HepG2 (cell line): ENCODE measurements at regions not wholly inside any gene's neighbourhood (a gene's known extent, or its start where the extent isn't known, plus 50 kb on each side); places are given as distances from the start of the nearest gene placed in this dataset.

Source experiments
- ATF7-NPFF ChIP-seq: sonication (generic); formaldehyde crosslinking; IDR thresholded peaks from 2 replicates; pipeline ENCODE4 v1.8.1; 2023; ENCODE audit warnings: mild to moderate bottlenecking, low read depth, missing genetic modification reagents, moderate library complexity
- ELF1 ChIP-seq: sonication (generic); formaldehyde crosslinking; IDR thresholded peaks from 2 replicates; pipeline ENCODE4 v1.4.0; 2020; ENCODE audit warnings: missing genetic modification reagents
- FOXA3 ChIP-seq: IDR thresholded peaks from 2 replicates; pipeline ENCODE4 v1.6.1; 2016; ENCODE audit warnings: missing genetic modification reagents, missing compliant biosample characterization
- FOXJ3 ChIP-seq: sonication (generic); formaldehyde crosslinking; IDR thresholded peaks from 2 replicates; pipeline ENCODE4 v1.4.0; 2020; ENCODE audit warnings: missing genetic modification reagents, mild to moderate bottlenecking, borderline replicate concordance
- FOXK1 ChIP-seq: sonication (generic); formaldehyde crosslinking; IDR thresholded peaks from 2 replicates; pipeline ENCODE4 v1.4.0; 2020; ENCODE audit warnings: low read depth, missing genetic modification reagents, borderline replicate concordance
- PHF5A ChIP-seq: IDR thresholded peaks from one replicate; pipeline ENCODE4 v1.6.1; 2018; ENCODE audit warnings: low read depth, missing genetic modification reagents; ENCODE audit not compliant: unreplicated experiment
- SALL1 ChIP-seq: sonication (generic); formaldehyde crosslinking; IDR thresholded peaks from 2 replicates; pipeline ENCODE4 v1.8.0; 2022; ENCODE audit warnings: mild to moderate bottlenecking, missing genetic modification reagents
- SKI ChIP-seq: fragments of 450-650 bp; IDR thresholded peaks from one replicate; pipeline ENCODE4 v1.6.1; 2018; ENCODE audit warnings: mild to moderate bottlenecking; ENCODE audit not compliant: partially characterized antibody
- SPEN ChIP-seq: sonication (generic); formaldehyde crosslinking; IDR thresholded peaks from 2 replicates; pipeline ENCODE4 v1.5.1; 2020; ENCODE audit warnings: low read depth, mild to moderate bottlenecking, missing genetic modification reagents
- SSRP1 ChIP-seq: IDR thresholded peaks from 2 replicates; pipeline ENCODE4 v1.6.1; 2016; ENCODE audit warnings: control low read depth
- TEAD3 ChIP-seq: optimal IDR thresholded peaks from 2 replicates; pipeline ENCODE3; 2016; ENCODE audit warnings: borderline replicate concordance
- ZBTB7B ChIP-seq: sonication (generic); formaldehyde crosslinking; IDR thresholded peaks from 2 replicates; pipeline ENCODE4 v1.4.0; 2020; ENCODE audit warnings: missing genetic modification reagents
- ZNF136 ChIP-seq: sonication (generic); formaldehyde crosslinking; IDR thresholded peaks from 2 replicates; pipeline ENCODE4 v1.8.1; 2022; ENCODE audit warnings: low read depth, mild to moderate bottlenecking, moderate library complexity, missing genetic modification reagents
- ZNF225 ChIP-seq: sonication (generic); formaldehyde crosslinking; IDR thresholded peaks from 2 replicates; pipeline ENCODE4 v1.4.0; 2020; ENCODE audit warnings: mild to moderate bottlenecking, missing genetic modification reagents
- ZNF432 ChIP-seq: sonication (generic); formaldehyde crosslinking; IDR thresholded peaks from 2 replicates; pipeline ENCODE4 v1.5.0; 2020; ENCODE audit warnings: missing genetic modification reagents, mild to moderate bottlenecking, borderline replicate concordance
- ZNF563 ChIP-seq: sonication (generic); formaldehyde crosslinking; IDR thresholded peaks from 2 replicates; pipeline ENCODE4 v1.8.0; 2022; ENCODE audit warnings: mild to moderate bottlenecking, moderate library complexity, missing genetic modification reagents
- ZNF841 ChIP-seq: sonication (generic); formaldehyde crosslinking; IDR thresholded peaks from 2 replicates; pipeline ENCODE4 v1.8.1; 2023; ENCODE audit warnings: missing genetic modification reagents, borderline replicate concordance
- ZSCAN9 ChIP-seq: IDR thresholded peaks from 2 replicates; pipeline ENCODE4 v1.6.1; 2016; ENCODE audit warnings: borderline replicate concordance
- TF ChIP-seq, protein P1 (sequence below): IDR thresholded peaks from 2 replicates; pipeline ENCODE4 v1.6.1; 2016
- TF ChIP-seq, protein P2 (sequence below): sonication (generic); formaldehyde crosslinking; IDR thresholded peaks from 2 replicates; pipeline ENCODE4 v1.5.1; 2020; ENCODE audit warnings: missing genetic modification reagents, mild to moderate bottlenecking, borderline replicate concordance
- TF ChIP-seq, protein P3 (sequence below): sonication (generic); formaldehyde crosslinking; conservative IDR thresholded peaks from 2 replicates; pipeline ENCODE4 v1.4.0; 2020; ENCODE audit warnings: missing genetic modification reagents
- TF ChIP-seq, protein P4 (sequence below): sonication (generic); formaldehyde crosslinking; IDR thresholded peaks from 2 replicates; pipeline ENCODE4 v1.5.1; 2020; ENCODE audit warnings: mild to moderate bottlenecking, missing genetic modification reagents, borderline replicate concordance

DNA sequence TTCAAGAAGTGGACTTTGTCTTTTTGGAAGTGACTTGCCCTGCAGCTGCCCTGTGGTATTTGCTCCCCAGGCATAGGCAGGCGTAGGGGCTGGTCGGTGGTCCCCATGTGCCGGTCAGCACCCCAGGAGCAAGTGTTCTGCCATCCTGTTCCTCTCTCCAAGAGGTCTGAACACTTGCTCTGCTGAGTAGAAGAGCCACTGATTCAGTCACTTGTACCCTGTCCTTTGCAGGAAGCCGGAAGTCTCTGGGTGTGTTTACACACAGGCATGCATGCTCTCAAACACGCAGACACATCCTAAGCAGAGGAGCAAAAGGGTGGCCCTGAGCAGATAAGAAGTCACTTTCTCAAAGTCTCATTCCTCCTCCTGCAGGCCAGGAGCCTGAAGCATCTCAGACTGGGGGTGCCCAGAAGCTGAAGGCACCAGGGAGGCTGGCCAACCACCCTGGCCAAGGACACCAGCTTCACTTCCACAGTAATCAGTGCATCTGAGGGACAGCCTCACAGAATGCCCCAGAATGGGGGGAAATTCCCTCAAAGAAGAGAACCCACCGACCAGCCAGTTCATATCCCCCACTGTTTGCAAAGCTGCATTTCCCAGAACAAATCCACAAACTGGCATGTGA, 88.7 kb upstream of the POMGNT2 start (continued):
- TF ChIP-seq ELF1 (CRISPR knock-in tag) (peak; percentile 82), ZNF432 (CRISPR knock-in tag) (no peak), SKI (no peak), ZBTB7B (CRISPR knock-in tag) (no peak), ATF7-NPFF (CRISPR knock-in tag) (peak; percentile 36; the same call in 1 of the 2 replicates), SSRP1 (no peak), ZNF225 (no peak), TEAD3 (CRISPR knock-in tag) (peak; percentile 59), FOXK1 (0 out of 2 replicates have a peak, but pooled peaks have one; percentile 25), ZNF563 (no peak), FOXA3 (CRISPR knock-in tag) (peak; percentile 80), SPEN (CRISPR knock-in tag) (peak; percentile 31; the same call in 1 of the 2 replicates), SALL1 (CRISPR knock-in tag) (peak; percentile 35; the same call in 1 of the 2 replicates), PHF5A (CRISPR knock-in tag) (no peak), FOXJ3 (CRISPR knock-in tag) (no peak), ZSCAN9 (peak; percentile 77; the same call in 1 of the 2 replicates), ZNF136 (CRISPR knock-in tag) (no peak), ZNF841 (CRISPR knock-in tag) (no peak)
- TF ChIP-seq, protein P1, sequence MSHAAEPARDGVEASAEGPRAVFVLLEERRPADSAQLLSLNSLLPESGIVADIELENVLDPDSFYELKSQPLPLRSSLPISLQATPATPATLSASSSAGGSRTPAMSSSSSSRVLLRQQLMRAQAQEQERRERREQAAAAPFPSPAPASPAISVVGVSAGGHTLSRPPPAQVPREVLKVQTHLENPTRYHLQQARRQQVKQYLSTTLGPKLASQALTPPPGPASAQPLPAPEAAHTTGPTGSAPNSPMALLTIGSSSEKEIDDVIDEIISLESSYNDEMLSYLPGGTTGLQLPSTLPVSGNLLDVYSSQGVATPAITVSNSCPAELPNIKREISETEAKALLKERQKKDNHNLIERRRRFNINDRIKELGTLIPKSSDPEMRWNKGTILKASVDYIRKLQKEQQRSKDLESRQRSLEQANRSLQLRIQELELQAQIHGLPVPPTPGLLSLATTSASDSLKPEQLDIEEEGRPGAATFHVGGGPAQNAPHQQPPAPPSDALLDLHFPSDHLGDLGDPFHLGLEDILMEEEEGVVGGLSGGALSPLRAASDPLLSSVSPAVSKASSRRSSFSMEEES (CRISPR knock-in tag) = no peak
- TF ChIP-seq, protein P2, sequence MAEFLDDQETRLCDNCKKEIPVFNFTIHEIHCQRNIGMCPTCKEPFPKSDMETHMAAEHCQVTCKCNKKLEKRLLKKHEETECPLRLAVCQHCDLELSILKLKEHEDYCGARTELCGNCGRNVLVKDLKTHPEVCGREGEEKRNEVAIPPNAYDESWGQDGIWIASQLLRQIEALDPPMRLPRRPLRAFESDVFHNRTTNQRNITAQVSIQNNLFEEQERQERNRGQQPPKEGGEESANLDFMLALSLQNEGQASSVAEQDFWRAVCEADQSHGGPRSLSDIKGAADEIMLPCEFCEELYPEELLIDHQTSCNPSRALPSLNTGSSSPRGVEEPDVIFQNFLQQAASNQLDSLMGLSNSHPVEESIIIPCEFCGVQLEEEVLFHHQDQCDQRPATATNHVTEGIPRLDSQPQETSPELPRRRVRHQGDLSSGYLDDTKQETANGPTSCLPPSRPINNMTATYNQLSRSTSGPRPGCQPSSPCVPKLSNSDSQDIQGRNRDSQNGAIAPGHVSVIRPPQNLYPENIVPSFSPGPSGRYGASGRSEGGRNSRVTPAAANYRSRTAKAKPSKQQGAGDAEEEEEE = no peak
- TF ChIP-seq, protein P3, sequence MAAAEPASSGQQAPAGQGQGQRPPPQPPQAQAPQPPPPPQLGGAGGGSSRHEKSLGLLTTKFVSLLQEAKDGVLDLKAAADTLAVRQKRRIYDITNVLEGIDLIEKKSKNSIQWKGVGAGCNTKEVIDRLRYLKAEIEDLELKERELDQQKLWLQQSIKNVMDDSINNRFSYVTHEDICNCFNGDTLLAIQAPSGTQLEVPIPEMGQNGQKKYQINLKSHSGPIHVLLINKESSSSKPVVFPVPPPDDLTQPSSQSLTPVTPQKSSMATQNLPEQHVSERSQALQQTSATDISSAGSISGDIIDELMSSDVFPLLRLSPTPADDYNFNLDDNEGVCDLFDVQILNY (CRISPR knock-in tag) = no peak
- TF ChIP-seq, protein P4, sequence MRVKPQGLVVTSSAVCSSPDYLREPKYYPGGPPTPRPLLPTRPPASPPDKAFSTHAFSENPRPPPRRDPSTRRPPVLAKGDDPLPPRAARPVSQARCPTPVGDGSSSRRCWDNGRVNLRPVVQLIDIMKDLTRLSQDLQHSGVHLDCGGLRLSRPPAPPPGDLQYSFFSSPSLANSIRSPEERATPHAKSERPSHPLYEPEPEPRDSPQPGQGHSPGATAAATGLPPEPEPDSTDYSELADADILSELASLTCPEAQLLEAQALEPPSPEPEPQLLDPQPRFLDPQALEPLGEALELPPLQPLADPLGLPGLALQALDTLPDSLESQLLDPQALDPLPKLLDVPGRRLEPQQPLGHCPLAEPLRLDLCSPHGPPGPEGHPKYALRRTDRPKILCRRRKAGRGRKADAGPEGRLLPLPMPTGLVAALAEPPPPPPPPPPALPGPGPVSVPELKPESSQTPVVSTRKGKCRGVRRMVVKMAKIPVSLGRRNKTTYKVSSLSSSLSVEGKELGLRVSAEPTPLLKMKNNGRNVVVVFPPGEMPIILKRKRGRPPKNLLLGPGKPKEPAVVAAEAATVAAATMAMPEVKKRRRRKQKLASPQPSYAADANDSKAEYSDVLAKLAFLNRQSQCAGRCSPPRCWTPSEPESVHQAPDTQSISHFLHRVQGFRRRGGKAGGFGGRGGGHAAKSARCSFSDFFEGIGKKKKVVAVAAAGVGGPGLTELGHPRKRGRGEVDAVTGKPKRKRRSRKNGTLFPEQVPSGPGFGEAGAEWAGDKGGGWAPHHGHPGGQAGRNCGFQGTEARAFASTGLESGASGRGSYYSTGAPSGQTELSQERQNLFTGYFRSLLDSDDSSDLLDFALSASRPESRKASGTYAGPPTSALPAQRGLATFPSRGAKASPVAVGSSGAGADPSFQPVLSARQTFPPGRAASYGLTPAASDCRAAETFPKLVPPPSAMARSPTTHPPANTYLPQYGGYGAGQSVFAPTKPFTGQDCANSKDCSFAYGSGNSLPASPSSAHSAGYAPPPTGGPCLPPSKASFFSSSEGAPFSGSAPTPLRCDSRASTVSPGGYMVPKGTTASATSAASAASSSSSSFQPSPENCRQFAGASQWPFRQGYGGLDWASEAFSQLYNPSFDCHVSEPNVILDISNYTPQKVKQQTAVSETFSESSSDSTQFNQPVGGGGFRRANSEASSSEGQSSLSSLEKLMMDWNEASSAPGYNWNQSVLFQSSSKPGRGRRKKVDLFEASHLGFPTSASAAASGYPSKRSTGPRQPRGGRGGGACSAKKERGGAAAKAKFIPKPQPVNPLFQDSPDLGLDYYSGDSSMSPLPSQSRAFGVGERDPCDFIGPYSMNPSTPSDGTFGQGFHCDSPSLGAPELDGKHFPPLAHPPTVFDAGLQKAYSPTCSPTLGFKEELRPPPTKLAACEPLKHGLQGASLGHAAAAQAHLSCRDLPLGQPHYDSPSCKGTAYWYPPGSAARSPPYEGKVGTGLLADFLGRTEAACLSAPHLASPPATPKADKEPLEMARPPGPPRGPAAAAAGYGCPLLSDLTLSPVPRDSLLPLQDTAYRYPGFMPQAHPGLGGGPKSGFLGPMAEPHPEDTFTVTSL (CRISPR knock-in tag) = peak; percentile 47; the same call in 1 of the 2 replicates
